GM12892 (cell line): ENCODE measurements at regions not wholly inside any gene's neighbourhood (a gene's known extent, or its start where the extent isn't known, plus 50 kb on each side); places are given as distances from the start of the nearest gene placed in this dataset.

Experiments used
- DNase-seq: peaks from one replicate; pipeline ENCODE4 v3.0.0; 2011; ENCODE audit not compliant: insufficient read length
- FAIRE-seq: peaks from 2 replicates; lab custom pipeline; 2011; peaks lifted over from hg19 to GRCh38; lab: Jason Lieb, UNC
- POLR2A ChIP-seq: IDR thresholded peaks from 2 replicates; pipeline ENCODE4 v1.6.1; 2011; ENCODE audit warnings: low read depth, low read length, control low read depth
- POLR2AphosphoS5 ChIP-seq: IDR thresholded peaks from 2 replicates; pipeline ENCODE4 v1.6.1; 2011; ENCODE audit warnings: low read depth, low read length, control low read depth
- TAF1 ChIP-seq: IDR thresholded peaks from 2 replicates; pipeline ENCODE4 v1.6.1; 2011; ENCODE audit warnings: low read depth, mild to moderate bottlenecking, control low read depth, low read length, borderline replicate concordance

DNA sequence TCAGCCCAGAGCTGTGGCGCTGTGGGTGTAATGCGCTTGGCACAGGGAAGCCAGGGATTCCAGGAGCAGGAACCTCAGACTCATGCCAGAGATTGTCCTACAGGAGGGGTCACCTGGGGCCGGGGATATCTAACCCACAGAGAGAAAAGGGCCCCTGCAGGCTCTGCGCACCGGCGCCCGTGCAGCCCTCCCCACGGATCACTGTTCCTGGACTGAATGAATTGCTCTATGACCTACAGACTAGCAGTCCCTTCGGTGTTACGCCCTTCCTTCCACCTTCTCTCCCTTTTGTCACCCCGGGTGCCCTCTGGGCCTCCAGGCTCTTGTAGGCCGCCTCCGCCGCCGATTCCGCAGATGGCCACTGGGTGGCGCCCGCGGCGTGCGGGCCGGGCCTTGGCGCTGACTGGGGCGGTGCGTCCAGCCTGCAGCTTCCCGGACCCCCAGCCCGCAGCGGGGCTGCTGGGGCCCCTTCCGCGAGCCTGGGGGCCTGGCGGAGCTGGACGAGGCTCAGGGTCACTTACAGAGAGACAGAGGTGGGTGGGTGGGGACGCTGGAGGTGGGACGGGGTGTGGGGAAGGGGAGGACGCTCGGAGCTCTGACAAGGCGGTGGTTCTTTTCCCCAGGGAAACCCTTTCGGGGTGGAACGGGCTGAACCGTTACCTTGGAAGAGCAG lies 101.3 kb downstream of the IER5 start:
- FAIRE-seq, result peak; percentile 85
- peak; percentile 90 for DNase-seq
- TF ChIP-seq TAF1 (no peak), POLR2A (no peak), POLR2AphosphoS5 (no peak)

DNA sequence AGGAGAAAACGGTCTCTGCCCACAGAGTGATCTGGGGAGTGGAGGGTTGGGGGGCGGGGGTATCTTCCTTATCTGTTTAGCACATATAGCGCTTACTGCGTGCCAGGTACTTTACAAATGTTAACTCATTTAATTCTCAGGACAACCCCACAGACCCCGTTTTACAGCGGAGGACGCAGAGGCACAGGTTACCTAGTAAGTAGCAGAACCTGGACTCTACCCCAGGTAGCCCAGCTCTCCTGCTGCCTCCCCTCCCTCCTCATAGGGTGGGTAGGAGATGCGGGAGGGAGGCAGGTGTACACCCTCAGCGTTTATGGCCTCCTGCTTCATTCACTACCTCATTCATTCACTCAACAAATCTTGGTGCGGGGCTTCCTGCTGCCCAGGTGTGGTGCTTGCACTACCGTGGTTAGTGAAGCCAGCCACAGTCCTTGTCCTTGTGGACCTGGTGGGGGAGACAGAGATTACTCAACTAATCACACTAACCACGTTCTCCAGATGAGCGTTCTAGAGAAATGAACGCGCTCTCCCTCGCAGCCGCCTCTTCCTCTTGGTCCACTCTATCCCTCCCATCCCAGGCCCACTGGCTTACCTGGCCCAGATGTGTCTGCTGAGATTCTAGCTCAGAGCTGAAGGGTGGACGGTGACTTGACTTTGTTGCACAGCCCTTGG lies 102.0 kb downstream of the IER5 start:
- FAIRE-seq, result peak; percentile 38
- DNase-seq, result no peak
- TF ChIP-seq POLR2AphosphoS5 (no peak), POLR2A (no peak), TAF1 (no peak)

DNA sequence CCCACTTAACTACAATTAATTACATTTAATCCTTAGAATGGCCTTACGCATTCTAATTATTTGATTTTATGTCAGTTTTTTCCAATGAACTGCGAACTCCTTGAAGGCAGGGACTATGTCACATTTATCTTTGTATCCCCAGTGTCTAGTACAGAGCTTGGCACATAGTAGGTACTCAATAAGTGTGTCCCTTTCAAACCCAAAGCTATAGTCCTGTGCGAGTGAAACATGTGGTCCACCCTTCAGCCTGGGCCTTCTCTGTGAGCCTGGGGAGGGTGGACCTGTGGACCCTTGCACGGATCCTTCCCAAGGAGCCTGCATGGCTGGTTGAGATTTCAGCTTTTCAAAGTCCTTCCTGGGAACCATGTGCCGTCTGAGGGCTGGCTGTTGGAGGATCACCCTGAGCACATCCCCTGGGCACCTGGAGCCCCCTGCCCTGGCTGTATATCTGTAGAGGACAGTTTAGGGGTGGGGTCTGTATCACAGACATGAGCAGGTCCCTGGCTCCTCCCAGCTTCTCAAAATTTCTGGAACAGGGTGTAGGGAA lies 103.1 kb downstream of the IER5 start:
- no peak for TF ChIP-seq POLR2A
- no peak for TF ChIP-seq POLR2AphosphoS5
- no peak for TF ChIP-seq TAF1
- DNase-seq, result no peak
- FAIRE-seq, result no peak

DNA sequence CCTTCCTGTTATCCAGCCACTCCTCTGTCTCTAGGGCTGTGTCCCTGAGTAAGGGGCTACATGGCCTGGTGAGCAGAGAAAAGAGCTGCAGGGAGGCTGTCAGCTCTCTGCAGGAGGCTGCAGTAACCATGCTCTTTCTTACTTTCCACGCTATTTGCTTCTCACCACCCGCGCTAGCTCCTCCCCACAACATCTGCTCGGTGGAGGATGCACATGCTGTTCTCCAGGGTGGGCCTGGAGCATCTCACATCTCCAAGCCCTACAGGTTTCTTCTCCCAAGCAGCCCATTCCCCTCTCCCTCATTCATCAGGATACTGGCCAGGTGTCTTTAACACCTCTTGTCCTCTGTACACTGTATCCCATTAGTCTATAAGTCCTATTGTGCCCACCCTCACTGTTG lies 103.8 kb downstream of the IER5 start:
- FAIRE-seq (no peak), DNase-seq (no peak)
- TF ChIP-seq POLR2A, result no peak
- TF ChIP-seq TAF1, result no peak
- no peak for TF ChIP-seq POLR2AphosphoS5

DNA sequence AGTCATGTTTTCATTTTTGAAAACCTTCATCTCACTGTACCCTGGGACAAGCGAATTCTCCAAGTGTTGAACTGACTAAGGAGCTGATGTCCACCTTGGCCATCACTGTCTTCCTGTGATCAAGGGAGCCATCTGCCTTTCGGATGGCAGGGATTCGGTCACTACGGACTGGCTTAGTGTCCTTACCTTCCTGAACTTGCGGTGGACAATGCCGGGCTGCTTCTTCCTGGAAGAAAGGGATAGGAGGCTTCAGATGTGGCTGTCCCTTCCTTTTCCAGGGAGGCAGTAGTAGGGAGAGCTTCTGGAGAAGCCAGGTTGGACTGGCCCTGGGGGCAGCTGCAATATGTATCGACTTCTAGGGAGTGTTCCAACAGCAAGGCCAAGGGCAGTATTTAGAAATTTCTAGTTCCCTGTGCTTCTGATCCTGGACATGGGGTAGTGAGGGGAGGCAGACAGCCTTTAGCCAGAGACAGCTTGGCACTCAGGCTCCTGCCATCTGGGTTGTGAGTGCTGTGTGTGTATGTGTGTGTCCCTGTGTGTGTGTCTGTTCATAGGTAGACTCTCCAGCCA lies 114.6 kb downstream of the IER5 start:
- DNase-seq (no peak), FAIRE-seq (no peak)
- TF ChIP-seq TAF1 (no peak), POLR2A (no peak), POLR2AphosphoS5 (no peak)

- FAIRE-seq (no peak), DNase-seq (no peak)
Measured at GRCh38 chr1:181204530-181204929, 116.0 kb downstream of the IER5 start.

DNA sequence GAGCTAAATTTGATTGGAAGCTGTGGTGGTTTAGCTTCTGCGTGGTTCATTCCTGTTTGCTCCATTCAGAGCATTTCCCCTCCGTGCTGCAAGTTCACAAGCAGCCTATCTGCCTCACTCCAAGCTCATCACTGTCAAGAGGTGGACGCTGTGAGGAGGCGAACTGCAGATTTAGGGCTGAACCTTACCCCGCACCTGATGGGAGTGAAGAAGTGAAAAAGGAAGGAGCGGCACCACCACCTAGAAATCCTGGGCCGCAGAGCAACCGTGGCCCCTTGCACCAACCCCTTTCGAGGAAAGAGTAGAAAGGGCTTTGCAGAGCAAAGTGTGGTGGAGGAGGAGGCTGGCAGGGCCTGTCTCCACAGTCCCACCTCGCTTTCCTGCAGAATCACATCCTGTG lies 117.4 kb downstream of the IER5 start:
- no peak for FAIRE-seq
- TF ChIP-seq TAF1, result no peak
- TF ChIP-seq POLR2AphosphoS5, result no peak
- TF ChIP-seq POLR2A, result no peak
- no peak for DNase-seq

More at GRCh38 chr1:181204530-181204929, 116.0 kb downstream of the IER5 start:
- no peak for TF ChIP-seq POLR2AphosphoS5
- no peak for TF ChIP-seq POLR2A
- no peak for TF ChIP-seq TAF1

- no peak for TF ChIP-seq TAF1
- no peak for TF ChIP-seq POLR2A
- no peak for TF ChIP-seq POLR2AphosphoS5
- FAIRE-seq, result no peak
- no peak for DNase-seq
Measured at GRCh38 chr1:181206513-181206912, 118.0 kb downstream of the IER5 start.

DNA sequence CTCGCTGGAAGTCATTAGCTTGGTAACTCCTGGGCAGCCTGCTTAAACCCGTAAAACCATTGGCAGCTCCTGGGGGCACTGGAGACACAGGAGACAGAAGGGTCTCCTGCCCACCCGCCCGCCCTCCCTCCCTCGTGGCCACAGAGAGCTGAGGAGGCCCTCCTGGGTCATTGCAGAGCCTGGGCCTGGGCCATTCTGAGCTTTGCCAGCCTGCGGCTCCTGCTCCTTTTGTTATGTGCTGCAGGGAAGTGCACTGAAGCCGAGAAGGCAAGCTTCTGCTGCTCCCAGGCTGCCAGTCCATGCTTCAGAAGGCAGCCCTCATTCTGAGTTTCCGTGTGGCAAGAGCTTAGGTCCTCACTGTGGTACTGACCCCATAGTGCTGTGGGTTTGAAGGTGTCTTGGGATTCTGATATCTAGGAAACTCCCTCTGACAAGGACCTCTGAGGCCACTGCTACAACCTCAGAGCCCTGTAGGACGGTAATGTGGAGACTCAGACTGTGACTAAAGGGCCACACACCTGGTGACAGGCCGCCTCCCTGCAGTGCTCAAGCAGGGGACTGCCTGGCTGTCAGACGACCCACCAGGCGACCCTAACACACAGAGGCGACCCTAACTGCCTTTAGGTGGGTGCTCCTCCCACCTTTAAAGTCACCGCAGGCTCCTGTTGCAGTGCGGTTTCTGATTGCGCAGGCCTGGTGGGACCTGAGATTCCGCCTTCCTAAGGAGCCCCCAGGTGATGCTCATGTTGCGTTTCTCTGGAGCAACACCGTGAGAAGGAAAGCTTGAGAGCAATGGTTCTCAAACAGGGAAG lies 118.7 kb downstream of the IER5 start:
- FAIRE-seq (no peak), DNase-seq (no peak)
- TF ChIP-seq POLR2AphosphoS5, result no peak
- TF ChIP-seq POLR2A, result no peak
- TF ChIP-seq TAF1, result no peak

DNA sequence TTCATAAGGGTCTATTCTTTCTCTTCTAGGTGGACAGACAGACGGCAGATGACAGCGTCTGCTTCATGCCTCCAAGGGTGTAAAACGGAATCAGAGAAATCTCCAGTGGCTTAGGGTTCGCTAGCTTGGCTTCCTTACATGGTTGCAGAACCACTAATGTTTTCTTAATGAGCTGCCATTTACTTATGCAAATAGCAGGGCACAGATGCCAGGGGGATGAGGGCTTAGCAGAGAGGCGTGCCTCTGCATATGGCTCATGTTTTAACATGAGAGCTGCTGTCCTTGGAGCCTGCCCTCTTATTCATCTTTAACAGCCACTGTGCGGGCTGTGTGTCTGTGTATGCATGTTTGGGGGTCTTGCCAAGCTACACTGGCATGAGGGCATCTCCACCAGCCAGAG lies 119.6 kb downstream of the IER5 start:
- FAIRE-seq (no peak), DNase-seq (no peak)
- no peak for TF ChIP-seq TAF1
- no peak for TF ChIP-seq POLR2AphosphoS5
- TF ChIP-seq POLR2A, result no peak

DNA sequence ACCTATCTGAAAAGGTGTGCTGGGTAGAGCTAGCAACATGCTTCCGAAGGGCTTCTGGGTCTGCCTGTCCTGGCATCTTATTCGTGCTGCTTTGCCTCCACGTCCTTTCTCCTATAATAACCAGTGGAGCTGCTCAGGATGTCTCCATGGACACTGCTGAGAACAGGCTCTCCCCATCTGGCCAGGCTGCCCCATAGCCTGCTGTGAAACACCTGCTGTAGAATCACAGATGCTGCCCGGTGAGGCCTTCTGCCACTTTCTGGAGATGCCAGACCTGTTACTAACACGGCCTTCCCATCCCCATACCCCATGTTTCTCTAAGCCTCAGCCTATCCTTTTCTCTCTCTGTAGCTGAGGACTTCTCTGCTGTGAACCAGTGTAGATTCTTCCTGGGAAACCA lies 120.5 kb downstream of the IER5 start:
- no peak for FAIRE-seq
- TF ChIP-seq TAF1 (no peak), POLR2A (no peak)
- DNase-seq, result no peak

DNA sequence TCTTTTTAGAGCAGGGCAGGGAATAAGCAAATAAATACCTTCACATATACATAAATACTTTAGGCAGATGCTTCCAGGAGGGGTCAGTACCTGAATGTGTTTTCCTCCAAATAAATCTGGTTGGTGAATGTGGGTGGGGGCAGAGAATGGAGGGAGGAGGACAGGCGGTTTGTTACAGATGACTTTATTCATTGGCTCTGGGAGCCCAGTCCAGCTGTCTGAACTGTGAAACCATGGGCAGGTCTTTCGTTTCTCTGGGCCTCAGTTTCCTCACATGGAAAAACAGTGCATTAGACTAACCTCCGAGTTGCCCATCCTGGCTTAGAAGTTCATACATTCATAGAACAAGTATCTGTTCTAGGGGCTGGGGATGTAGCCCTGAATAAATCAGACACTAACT lies 124.6 kb downstream of the IER5 start:
- no peak for DNase-seq
- no peak for FAIRE-seq
- TF ChIP-seq POLR2AphosphoS5, result no peak
- TF ChIP-seq POLR2A, result no peak
- TF ChIP-seq TAF1, result no peak
